ENCODE measurements at regions not wholly inside any gene's neighbourhood (a gene's known extent, or its start where the extent isn't known, plus 50 kb on each side); places are given as distances from the start of the nearest gene placed in this dataset.

DNA sequence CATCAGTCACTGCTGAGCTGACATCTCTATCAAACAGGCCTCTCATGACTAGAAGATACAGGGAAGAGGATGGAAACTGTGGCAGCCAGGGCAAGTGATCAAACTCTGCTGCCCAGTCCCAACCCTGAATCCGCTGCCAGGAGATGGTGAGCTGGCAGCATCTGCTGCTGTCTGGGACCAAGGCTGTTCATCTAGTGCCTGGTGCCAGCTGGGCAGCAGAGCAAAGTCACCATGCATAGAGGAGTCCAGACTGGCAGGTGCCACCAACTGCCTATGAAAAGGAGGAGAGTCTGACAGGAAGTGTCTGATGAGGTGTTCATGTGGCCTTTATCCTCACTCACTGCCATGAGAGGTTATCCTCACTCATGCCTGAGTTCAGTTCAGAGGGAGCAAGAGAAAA lies 518.9 kb downstream of the MID1IP1 start:
- TF ChIP-seq CTCF (IDR thresholded peaks at IDR 0.05) = no peak
- no peak for TF ChIP-seq EP300 (IDR thresholded peaks at IDR 0.05; ENCODE audit: low read depth)

Data from transverse colon (tissue), 3 donors.